ENCODE measurements at regions not wholly inside any gene's neighbourhood (a gene's known extent, or its start where the extent isn't known, plus 50 kb on each side); places are given as distances from the start of the nearest gene placed in this dataset.
A peak's percentile ranks its signal among the peaks of the same experiment; 100 is the strongest.

DNA sequence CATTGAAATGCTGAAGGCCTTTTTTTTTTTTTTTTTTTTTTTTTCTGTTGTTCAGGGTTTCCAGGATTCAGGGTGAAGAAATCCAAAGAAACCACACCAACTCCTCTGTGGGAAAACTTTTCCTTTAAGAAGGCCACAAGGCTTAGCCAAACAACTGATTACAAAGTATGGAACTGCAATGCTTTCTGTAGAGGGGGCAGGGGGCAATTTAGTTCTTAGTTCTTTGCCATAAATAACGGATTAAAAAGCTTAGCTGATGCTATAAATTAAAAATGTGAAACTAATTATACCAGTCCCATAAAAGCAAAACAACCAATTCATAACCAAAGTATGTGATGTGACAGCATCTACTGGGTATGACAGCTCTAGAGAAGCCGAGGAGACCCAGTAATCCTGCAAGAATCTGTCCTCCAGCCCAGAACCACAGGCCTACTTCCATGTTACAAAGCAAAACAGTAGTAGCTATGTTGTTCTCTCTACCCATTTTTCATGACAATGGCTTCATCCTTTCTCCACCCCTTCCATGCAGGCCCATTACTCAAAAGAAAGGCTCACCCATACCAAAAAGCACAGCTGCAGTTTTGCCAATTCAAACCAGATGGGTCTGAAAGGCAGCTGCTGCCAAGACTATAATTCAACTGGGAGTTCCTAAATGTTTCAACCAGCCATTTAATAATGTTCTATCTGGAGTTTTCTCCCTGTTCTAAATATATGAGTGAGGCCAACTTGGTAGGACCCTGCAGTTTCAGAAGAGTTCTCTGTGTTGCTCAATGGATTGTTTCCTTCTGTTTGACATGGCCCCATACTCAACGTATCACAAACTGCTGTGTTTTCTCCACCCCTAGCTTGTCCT lies 167.1 kb upstream of the ZFHX3 start:
- ATAC-seq (ENCODE audit: low FRiP score in 2 of 2), result peak in 1 of 2 donors; percentile 86
- H3K36me3 ChIP-seq, result no peaks in the 10 kb centered on the region
- DNase-seq, result no peak
- WGBS, 2 donors, result 84 to 85% methylated on average over 3 of the region's 3 CpGs
- H3K27ac ChIP-seq, result peak overlapping the region in 1 of 4 donors; percentile 6
- H3K9me3 ChIP-seq, result no peaks in the 10 kb centered on the region
- no peaks in the 10 kb centered on the region for H3K4me1 ChIP-seq
- TF ChIP-seq EP300 (IDR thresholded peaks at IDR 0.05) (no peak), POLR2A (IDR thresholded peaks at IDR 0.05) (no peak), POLR2AphosphoS5 (IDR thresholded peaks at IDR 0.05) (no peak)
- TF ChIP-seq, protein P1, sequence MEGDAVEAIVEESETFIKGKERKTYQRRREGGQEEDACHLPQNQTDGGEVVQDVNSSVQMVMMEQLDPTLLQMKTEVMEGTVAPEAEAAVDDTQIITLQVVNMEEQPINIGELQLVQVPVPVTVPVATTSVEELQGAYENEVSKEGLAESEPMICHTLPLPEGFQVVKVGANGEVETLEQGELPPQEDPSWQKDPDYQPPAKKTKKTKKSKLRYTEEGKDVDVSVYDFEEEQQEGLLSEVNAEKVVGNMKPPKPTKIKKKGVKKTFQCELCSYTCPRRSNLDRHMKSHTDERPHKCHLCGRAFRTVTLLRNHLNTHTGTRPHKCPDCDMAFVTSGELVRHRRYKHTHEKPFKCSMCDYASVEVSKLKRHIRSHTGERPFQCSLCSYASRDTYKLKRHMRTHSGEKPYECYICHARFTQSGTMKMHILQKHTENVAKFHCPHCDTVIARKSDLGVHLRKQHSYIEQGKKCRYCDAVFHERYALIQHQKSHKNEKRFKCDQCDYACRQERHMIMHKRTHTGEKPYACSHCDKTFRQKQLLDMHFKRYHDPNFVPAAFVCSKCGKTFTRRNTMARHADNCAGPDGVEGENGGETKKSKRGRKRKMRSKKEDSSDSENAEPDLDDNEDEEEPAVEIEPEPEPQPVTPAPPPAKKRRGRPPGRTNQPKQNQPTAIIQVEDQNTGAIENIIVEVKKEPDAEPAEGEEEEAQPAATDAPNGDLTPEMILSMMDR (IDR thresholded peaks at IDR 0.05), result no peak
- no peaks in the 10 kb centered on the region for H3K27me3 ChIP-seq
- no peak overlapping the region for H3K4me3 ChIP-seq

DNA sequence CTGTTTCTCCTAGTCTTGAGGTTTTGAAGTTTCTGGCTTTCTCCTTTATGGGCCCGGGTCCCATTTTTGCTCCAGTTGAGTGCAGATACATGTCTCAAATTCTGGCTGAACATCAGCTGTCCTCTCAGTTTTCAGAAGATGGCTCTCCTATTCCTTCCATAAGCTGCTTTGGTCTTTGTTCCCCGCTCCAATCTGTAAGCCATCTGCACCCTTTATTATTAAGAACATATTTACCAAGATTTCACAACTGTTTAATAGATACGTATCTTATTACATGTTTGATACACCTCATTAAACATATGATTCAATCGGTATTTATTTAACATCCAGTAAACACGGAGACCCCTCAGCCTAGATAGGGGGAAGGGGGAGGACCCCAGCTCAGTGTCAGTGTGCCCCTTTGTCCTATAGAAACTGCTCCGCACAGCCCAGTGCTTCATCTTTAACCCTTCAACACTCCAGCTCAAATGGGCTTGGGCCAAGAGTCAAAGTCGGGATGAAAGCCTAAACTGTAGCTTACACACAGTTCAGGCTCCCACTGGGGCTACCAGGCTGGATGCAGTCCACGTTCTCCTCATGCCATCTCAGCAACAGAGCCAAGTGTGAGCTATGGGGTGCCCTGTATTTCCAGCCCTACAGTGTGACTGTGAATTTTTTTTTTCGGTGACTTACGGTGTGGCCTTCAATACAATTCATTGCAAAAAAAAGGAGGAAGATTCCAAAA lies 166.0 kb upstream of the ZFHX3 start:
- ATAC-seq (ENCODE audit: low FRiP score in 2 of 2) (no peak), DNase-seq (no peak)
- no peaks in the 10 kb centered on the region for H3K27me3 ChIP-seq
- H3K27ac ChIP-seq, result no peak overlapping the region
- no peaks in the 10 kb centered on the region for H3K9me3 ChIP-seq
- H3K4me1 ChIP-seq, result no peaks in the 10 kb centered on the region
- H3K4me3 ChIP-seq, result no peak overlapping the region
- H3K36me3 ChIP-seq, result no peaks in the 10 kb centered on the region
- 77 to 79% methylated on average over 10 of the region's 10 CpGs for WGBS, 2 donors
- TF ChIP-seq POLR2AphosphoS5 (IDR thresholded peaks at IDR 0.05) (no peak), EP300 (IDR thresholded peaks at IDR 0.05) (no peak), POLR2A (IDR thresholded peaks at IDR 0.05) (no peak)
- TF ChIP-seq, protein P1 (IDR thresholded peaks at IDR 0.05), result no peak

- no peak overlapping the region for H3K27ac ChIP-seq
- ATAC-seq (ENCODE audit: low FRiP score in 2 of 2) (no peak), DNase-seq (no peak)
- H3K9me3 ChIP-seq, result no peaks in the 10 kb centered on the region
- TF ChIP-seq POLR2AphosphoS5 (IDR thresholded peaks at IDR 0.05) (no peak), EP300 (IDR thresholded peaks at IDR 0.05) (no peak), POLR2A (IDR thresholded peaks at IDR 0.05) (no peak)
- TF ChIP-seq, protein P1 (IDR thresholded peaks at IDR 0.05), result no peak
- no peak overlapping the region for H3K4me3 ChIP-seq
- H3K36me3 ChIP-seq, result no peaks in the 10 kb centered on the region
- no peaks in the 10 kb centered on the region for H3K4me1 ChIP-seq
- H3K27me3 ChIP-seq, result no peaks in the 10 kb centered on the region
- WGBS, 2 donors, result 73 to 78% methylated on average over 4 of the region's 4 CpGs
These were observed 164.5 kb upstream of the ZFHX3 start for GRCh38 chr16:73212431-73212830.

DNA sequence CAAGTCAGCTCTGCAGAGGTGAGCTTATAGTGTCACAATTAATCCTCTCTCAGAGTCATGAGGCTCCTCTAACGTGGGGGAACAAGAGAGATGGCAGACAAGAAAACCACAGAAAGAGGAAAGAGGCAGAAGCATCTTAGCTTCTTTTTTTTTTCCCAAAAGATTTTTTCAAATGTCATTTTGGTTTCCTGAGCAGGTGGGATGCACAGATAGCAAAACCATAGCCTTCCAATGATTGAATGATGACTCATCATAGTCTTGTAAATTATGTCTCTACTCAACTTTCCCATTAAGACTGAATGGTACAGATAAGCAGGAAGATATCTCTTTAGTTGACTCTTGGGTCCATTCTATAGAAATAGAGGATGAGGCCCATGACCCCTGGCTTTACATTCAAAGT lies 162.8 kb upstream of the ZFHX3 start:
- Histone ChIP-seq H3K4me1 (no peaks in the 10 kb centered on the region), H3K4me3 (no peak overlapping the region), H3K9me3 (no peaks in the 10 kb centered on the region), H3K36me3 (no peaks in the 10 kb centered on the region), H3K27ac (no peak overlapping the region), H3K27me3 (no peaks in the 10 kb centered on the region)
- TF ChIP-seq EP300 (IDR thresholded peaks at IDR 0.05) (no peak), POLR2A (IDR thresholded peaks at IDR 0.05) (no peak), POLR2AphosphoS5 (IDR thresholded peaks at IDR 0.05) (no peak)
- TF ChIP-seq, protein P1 (IDR thresholded peaks at IDR 0.05), result no peak
- WGBS, 2 donors, result 60 to 64% methylated on average over 1 of the region's 1 CpG
- ATAC-seq (ENCODE audit: low FRiP score in 2 of 2) (no peak), DNase-seq (no peak)

Data from upper lobe of left lung (tissue), 6 donors.